ENCODE measurements at regions not wholly inside any gene's neighbourhood (a gene's known extent, or its start where the extent isn't known, plus 50 kb on each side); places are given as distances from the start of the nearest gene placed in this dataset.

DNA sequence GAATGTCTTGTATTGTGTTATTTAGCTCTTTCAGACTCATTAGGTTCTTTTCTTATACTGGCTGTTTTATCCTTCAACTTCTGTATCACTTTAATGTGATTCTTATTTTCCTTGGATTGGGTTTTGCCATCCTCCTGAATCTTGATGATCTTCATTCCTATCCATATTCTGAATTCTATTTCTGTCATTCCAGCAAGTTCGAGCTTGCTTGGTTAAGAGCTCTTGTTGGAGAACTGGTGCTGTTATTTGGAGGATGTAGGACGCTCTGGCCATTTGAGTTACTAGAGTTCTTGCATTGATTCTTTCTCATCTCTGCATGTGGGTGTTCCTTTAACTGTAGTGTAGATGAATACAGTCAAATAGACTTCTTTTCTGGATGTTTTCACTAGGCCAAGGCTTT lies 142.3 kb upstream of the SLC38A2 start:
- TF ChIP-seq, protein P1, sequence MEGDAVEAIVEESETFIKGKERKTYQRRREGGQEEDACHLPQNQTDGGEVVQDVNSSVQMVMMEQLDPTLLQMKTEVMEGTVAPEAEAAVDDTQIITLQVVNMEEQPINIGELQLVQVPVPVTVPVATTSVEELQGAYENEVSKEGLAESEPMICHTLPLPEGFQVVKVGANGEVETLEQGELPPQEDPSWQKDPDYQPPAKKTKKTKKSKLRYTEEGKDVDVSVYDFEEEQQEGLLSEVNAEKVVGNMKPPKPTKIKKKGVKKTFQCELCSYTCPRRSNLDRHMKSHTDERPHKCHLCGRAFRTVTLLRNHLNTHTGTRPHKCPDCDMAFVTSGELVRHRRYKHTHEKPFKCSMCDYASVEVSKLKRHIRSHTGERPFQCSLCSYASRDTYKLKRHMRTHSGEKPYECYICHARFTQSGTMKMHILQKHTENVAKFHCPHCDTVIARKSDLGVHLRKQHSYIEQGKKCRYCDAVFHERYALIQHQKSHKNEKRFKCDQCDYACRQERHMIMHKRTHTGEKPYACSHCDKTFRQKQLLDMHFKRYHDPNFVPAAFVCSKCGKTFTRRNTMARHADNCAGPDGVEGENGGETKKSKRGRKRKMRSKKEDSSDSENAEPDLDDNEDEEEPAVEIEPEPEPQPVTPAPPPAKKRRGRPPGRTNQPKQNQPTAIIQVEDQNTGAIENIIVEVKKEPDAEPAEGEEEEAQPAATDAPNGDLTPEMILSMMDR (IDR thresholded peaks at IDR 0.05): no peak
- no peak for TF ChIP-seq POLR2A (IDR thresholded peaks at IDR 0.05)
